GM23248 (cell line): ENCODE measurements at regions not wholly inside any gene's neighbourhood (a gene's known extent, or its start where the extent isn't known, plus 50 kb on each side); places are given as distances from the start of the nearest gene placed in this dataset.

Source experiments
- EZH2 ChIP-seq: fragments of 200-600 bp; sonication (generic); IDR thresholded peaks from 2 replicates; pipeline ENCODE4 v1.6.1; 2018; ENCODE audit warnings: antibody characterized with exemption, mild to moderate bottlenecking; ENCODE audit not compliant: insufficient read depth, poor library complexity, severe bottlenecking
- EZH2phosphoT487 ChIP-seq: fragments of 200-600 bp; sonication (generic); IDR thresholded peaks from 2 replicates; pipeline ENCODE4 v1.6.1; 2018; ENCODE audit warnings: antibody characterized with exemption, moderate library complexity, mild to moderate bottlenecking, low read depth; ENCODE audit not compliant: insufficient read depth

DNA sequence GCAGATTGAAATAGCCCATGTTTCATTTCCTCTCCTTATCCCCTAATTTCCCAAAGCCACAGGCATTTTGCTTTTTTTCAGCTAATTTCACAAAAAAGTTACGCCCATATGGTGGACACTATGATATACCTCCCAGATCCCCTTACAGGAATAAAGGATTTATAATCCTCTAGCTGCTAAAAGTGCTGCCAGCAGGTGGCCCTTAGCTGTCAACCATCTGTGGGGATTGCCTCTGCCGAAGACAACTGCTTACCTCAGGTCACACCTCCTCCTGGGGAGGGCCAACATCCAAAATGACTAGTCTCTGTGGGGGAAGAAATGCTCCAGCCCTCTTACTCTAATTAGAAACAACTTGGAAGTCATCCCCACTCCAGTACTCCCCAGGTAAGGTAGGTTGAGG, 61.0 kb upstream of the EPB41L3 start:
- no peak for TF ChIP-seq EZH2phosphoT487
- no peak for TF ChIP-seq EZH2
